PC-9 (cell line): ENCODE measurements at regions not wholly inside any gene's neighbourhood (a gene's known extent, or its start where the extent isn't known, plus 50 kb on each side); places are given as distances from the start of the nearest gene placed in this dataset.

ENCODE experiments used
- EZH2 ChIP-seq: fragments of 200-600 bp; sonication (generic); IDR thresholded peaks from 2 replicates; pipeline ENCODE4 v1.8.0; 2017; ENCODE audit warnings: antibody characterized with exemption, low read depth
- TF ChIP-seq, protein P1 (sequence below): fragments of 200-600 bp; sonication (generic); conservative IDR thresholded peaks from 2 replicates; pipeline ENCODE4 v1.6.1; 2017; ENCODE audit warnings: mixed run types, antibody characterized with exemption, mild to moderate bottlenecking, moderate library complexity

DNA sequence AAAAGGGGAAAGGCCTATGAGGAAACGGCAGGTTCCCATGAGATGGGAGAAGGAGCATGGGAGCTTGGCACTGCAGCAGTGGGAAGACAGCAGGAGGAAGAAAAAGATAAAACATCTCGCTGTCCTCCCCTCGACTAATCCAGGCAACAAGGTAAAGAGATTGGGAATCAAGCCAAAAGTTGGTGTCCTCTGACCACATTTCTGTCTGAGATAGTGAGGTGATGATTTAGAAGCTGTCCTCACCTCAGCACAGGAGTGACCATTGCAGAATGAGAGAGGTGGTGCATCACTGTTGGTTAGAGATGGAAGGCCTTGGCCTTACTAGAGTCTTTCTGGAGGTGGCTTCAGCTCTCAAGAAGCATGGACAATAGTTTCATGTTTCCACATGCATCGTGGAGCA is 226.6 kb upstream of the CCDC54 start:
- TF ChIP-seq, protein P1, sequence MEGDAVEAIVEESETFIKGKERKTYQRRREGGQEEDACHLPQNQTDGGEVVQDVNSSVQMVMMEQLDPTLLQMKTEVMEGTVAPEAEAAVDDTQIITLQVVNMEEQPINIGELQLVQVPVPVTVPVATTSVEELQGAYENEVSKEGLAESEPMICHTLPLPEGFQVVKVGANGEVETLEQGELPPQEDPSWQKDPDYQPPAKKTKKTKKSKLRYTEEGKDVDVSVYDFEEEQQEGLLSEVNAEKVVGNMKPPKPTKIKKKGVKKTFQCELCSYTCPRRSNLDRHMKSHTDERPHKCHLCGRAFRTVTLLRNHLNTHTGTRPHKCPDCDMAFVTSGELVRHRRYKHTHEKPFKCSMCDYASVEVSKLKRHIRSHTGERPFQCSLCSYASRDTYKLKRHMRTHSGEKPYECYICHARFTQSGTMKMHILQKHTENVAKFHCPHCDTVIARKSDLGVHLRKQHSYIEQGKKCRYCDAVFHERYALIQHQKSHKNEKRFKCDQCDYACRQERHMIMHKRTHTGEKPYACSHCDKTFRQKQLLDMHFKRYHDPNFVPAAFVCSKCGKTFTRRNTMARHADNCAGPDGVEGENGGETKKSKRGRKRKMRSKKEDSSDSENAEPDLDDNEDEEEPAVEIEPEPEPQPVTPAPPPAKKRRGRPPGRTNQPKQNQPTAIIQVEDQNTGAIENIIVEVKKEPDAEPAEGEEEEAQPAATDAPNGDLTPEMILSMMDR = no peak
- no peak for TF ChIP-seq EZH2
